ENCODE measurements at regions not wholly inside any gene's neighbourhood (a gene's known extent, or its start where the extent isn't known, plus 50 kb on each side); places are given as distances from the start of the nearest gene placed in this dataset.
"Not testable (repeated sequence)": the region's sequence is repeated elsewhere in the genome, so short reads cannot be mapped to it uniquely, and the experiment has no call there.

GRCh38 chr14:28382444-28383190, 384.0 kb upstream of the FOXG1 start:
- no peak for DNase-seq

GRCh38 chr14:28398506-28398905, 368.1 kb upstream of the FOXG1 start:
- DNase-seq, result no peak

GRCh38 chr14:28401705-28402104, 364.9 kb upstream of the FOXG1 start:
- DNase-seq, result not testable (repeated sequence)

GRCh38 chr14:28406196-28406595, 360.4 kb upstream of the FOXG1 start:
- no peak for DNase-seq

GRCh38 chr14:28407031-28407825, 359.4 kb upstream of the FOXG1 start:
- DNase-seq, result no peak

GRCh38 chr14:28407996-28408395, 358.6 kb upstream of the FOXG1 start:
- no peak for DNase-seq

- no peak for DNase-seq
Observed at GRCh38 chr14:28412077-28412476, 354.5 kb upstream of the FOXG1 start.

- no peak for DNase-seq
Observed at GRCh38 chr14:28426960-28427359, 339.6 kb upstream of the FOXG1 start.

- DNase-seq, result no peak
Observed at GRCh38 chr14:28436821-28437220, 329.8 kb upstream of the FOXG1 start.

- DNase-seq, result no peak
Observed at GRCh38 chr14:28461389-28461788, 305.2 kb upstream of the FOXG1 start.

- no peak for DNase-seq
Observed at GRCh38 chr14:28467611-28468010, 299.0 kb upstream of the FOXG1 start.

- no peak for DNase-seq
Observed at GRCh38 chr14:28468191-28469151, 298.1 kb upstream of the FOXG1 start.

GRCh38 chr14:28482251-28483040, 284.1 kb upstream of the FOXG1 start:
- DNase-seq, result no peak

- DNase-seq, result no peak
Observed at GRCh38 chr14:28483506-28483905, 283.1 kb upstream of the FOXG1 start.

GRCh38 chr14:28488684-28489083, 277.9 kb upstream of the FOXG1 start:
- no peak for DNase-seq

GRCh38 chr14:28493516-28493915, 273.1 kb upstream of the FOXG1 start:
- DNase-seq, result no peak

GRCh38 chr14:28494196-28494595, 272.4 kb upstream of the FOXG1 start:
- DNase-seq, result no peak

- DNase-seq, result no peak
Observed at GRCh38 chr14:28496364-28496763, 270.2 kb upstream of the FOXG1 start.

GRCh38 chr14:28502517-28502916, 264.1 kb upstream of the FOXG1 start:
- no peak for DNase-seq

- DNase-seq, result no peak
Observed at GRCh38 chr14:28515571-28515970, 251.0 kb upstream of the FOXG1 start.

- DNase-seq, result no peak
Observed at GRCh38 chr14:28536889-28537288, 229.7 kb upstream of the FOXG1 start.

- no peak for DNase-seq
Observed at GRCh38 chr14:28542040-28542439, 224.5 kb upstream of the FOXG1 start.
